ENCODE measurements at regions not wholly inside any gene's neighbourhood (a gene's known extent, or its start where the extent isn't known, plus 50 kb on each side); places are given as distances from the start of the nearest gene placed in this dataset.

GRCh38 chr3:159147813-159148212 is 346.0 kb downstream of the MFSD1 start:
- Histone ChIP-seq H3K36me3 (ENCODE audit: insufficient read depth, low read length) (no peaks in the 10 kb centered on the region), H3K9me3 (ENCODE audit: low read depth, low read length) (no peaks in the 10 kb centered on the region), H3K27ac (no peak overlapping the region), H3K9ac (ENCODE audit: insufficient read length) (no peak overlapping the region), H3K4me3 (no peak overlapping the region)
- DNase-seq (ENCODE audit: low read depth, low spot score): no peak
- TF ChIP-seq EZH2 (IDR thresholded peaks at IDR 0.05) (no peak), FOXP2 (optimal IDR thresholded peaks at IDR 0.05; ENCODE audit: control extremely low read depth, extremely low read length, insufficient read depth) (no peak), POLR2AphosphoS5 (IDR thresholded peaks at IDR 0.05; ENCODE audit: borderline replicate concordance, low read depth, low read length) (no peak)

GRCh38 chr3:159148466-159148865 is 346.6 kb downstream of the MFSD1 start:
- Histone ChIP-seq H3K9me3 (ENCODE audit: low read depth, low read length) (no peaks in the 10 kb centered on the region), H3K27ac (no peak overlapping the region), H3K36me3 (ENCODE audit: insufficient read depth, low read length) (no peaks in the 10 kb centered on the region), H3K9ac (ENCODE audit: insufficient read length) (no peak overlapping the region), H3K4me3 (no peak overlapping the region)
- TF ChIP-seq FOXP2 (optimal IDR thresholded peaks at IDR 0.05; ENCODE audit: control extremely low read depth, extremely low read length, insufficient read depth) (no peak), POLR2AphosphoS5 (IDR thresholded peaks at IDR 0.05; ENCODE audit: borderline replicate concordance, low read depth, low read length) (no peak), EZH2 (IDR thresholded peaks at IDR 0.05) (no peak)
- DNase-seq (ENCODE audit: low read depth, low spot score): no peak

- TF ChIP-seq POLR2AphosphoS5 (IDR thresholded peaks at IDR 0.05; ENCODE audit: borderline replicate concordance, low read depth, low read length) (no peak), FOXP2 (optimal IDR thresholded peaks at IDR 0.05; ENCODE audit: control extremely low read depth, extremely low read length, insufficient read depth) (no peak), EZH2 (IDR thresholded peaks at IDR 0.05) (no peak)
- H3K27ac ChIP-seq: no peak overlapping the region
- no peak overlapping the region for H3K4me3 ChIP-seq
- no peak for DNase-seq (ENCODE audit: low read depth, low spot score)
- no peaks in the 10 kb centered on the region for H3K36me3 ChIP-seq (ENCODE audit: insufficient read depth, low read length)
- H3K9ac ChIP-seq (ENCODE audit: insufficient read length): no peak overlapping the region
- H3K9me3 ChIP-seq (ENCODE audit: low read depth, low read length): no peaks in the 10 kb centered on the region
Observed at GRCh38 chr3:159149131-159149530, 347.3 kb downstream of the MFSD1 start.

- Histone ChIP-seq H3K9me3 (ENCODE audit: low read depth, low read length) (no peaks in the 10 kb centered on the region), H3K36me3 (ENCODE audit: insufficient read depth, low read length) (no peaks in the 10 kb centered on the region), H3K4me3 (no peak overlapping the region), H3K27ac (no peak overlapping the region), H3K9ac (ENCODE audit: insufficient read length) (no peak overlapping the region)
- no peak for DNase-seq (ENCODE audit: low read depth, low spot score)
- TF ChIP-seq POLR2AphosphoS5 (IDR thresholded peaks at IDR 0.05; ENCODE audit: borderline replicate concordance, low read depth, low read length) (no peak), FOXP2 (optimal IDR thresholded peaks at IDR 0.05; ENCODE audit: control extremely low read depth, extremely low read length, insufficient read depth) (no peak), EZH2 (IDR thresholded peaks at IDR 0.05) (no peak)
Observed at GRCh38 chr3:159149633-159150032, 347.8 kb downstream of the MFSD1 start.

GRCh38 chr3:159150180-159150579 is 348.3 kb downstream of the MFSD1 start:
- Histone ChIP-seq H3K9ac (ENCODE audit: insufficient read length) (no peak overlapping the region), H3K4me3 (no peak overlapping the region), H3K27ac (no peak overlapping the region), H3K36me3 (ENCODE audit: insufficient read depth, low read length) (no peaks in the 10 kb centered on the region), H3K9me3 (ENCODE audit: low read depth, low read length) (no peaks in the 10 kb centered on the region)
- TF ChIP-seq POLR2AphosphoS5 (IDR thresholded peaks at IDR 0.05; ENCODE audit: borderline replicate concordance, low read depth, low read length) (no peak), EZH2 (IDR thresholded peaks at IDR 0.05) (no peak), FOXP2 (optimal IDR thresholded peaks at IDR 0.05; ENCODE audit: control extremely low read depth, extremely low read length, insufficient read depth) (no peak)
- no peak for DNase-seq (ENCODE audit: low read depth, low spot score)

GRCh38 chr3:159151130-159151529 is 349.3 kb downstream of the MFSD1 start:
- Histone ChIP-seq H3K4me3 (no peak overlapping the region), H3K36me3 (ENCODE audit: insufficient read depth, low read length) (no peaks in the 10 kb centered on the region), H3K9me3 (ENCODE audit: low read depth, low read length) (no peaks in the 10 kb centered on the region), H3K9ac (ENCODE audit: insufficient read length) (no peak overlapping the region), H3K27ac (no peak overlapping the region)
- TF ChIP-seq EZH2 (IDR thresholded peaks at IDR 0.05) (no peak), POLR2AphosphoS5 (IDR thresholded peaks at IDR 0.05; ENCODE audit: borderline replicate concordance, low read depth, low read length) (no peak), FOXP2 (optimal IDR thresholded peaks at IDR 0.05; ENCODE audit: control extremely low read depth, extremely low read length, insufficient read depth) (no peak)
- DNase-seq (ENCODE audit: low read depth, low spot score): no peak

GRCh38 chr3:159157275-159157674 is 355.4 kb downstream of the MFSD1 start:
- no peak overlapping the region for H3K27ac ChIP-seq
- no peaks in the 10 kb centered on the region for H3K9me3 ChIP-seq (ENCODE audit: low read depth, low read length)
- no peak overlapping the region for H3K9ac ChIP-seq (ENCODE audit: insufficient read length)
- no peak for DNase-seq (ENCODE audit: low read depth, low spot score)
- no peaks in the 10 kb centered on the region for H3K36me3 ChIP-seq (ENCODE audit: insufficient read depth, low read length)
- no peak for TF ChIP-seq FOXP2 (optimal IDR thresholded peaks at IDR 0.05; ENCODE audit: control extremely low read depth, extremely low read length, insufficient read depth)
- TF ChIP-seq EZH2 (IDR thresholded peaks at IDR 0.05): no peak
- TF ChIP-seq POLR2AphosphoS5 (IDR thresholded peaks at IDR 0.05; ENCODE audit: borderline replicate concordance, low read depth, low read length): no peak
- H3K4me3 ChIP-seq: no peak overlapping the region

GRCh38 chr3:159158213-159158612 is 356.4 kb downstream of the MFSD1 start:
- no peak for DNase-seq (ENCODE audit: low read depth, low spot score)
- TF ChIP-seq POLR2AphosphoS5 (IDR thresholded peaks at IDR 0.05; ENCODE audit: borderline replicate concordance, low read depth, low read length): no peak
- TF ChIP-seq FOXP2 (optimal IDR thresholded peaks at IDR 0.05; ENCODE audit: control extremely low read depth, extremely low read length, insufficient read depth): no peak
- TF ChIP-seq EZH2 (IDR thresholded peaks at IDR 0.05): no peak
- Histone ChIP-seq H3K27ac (no peak overlapping the region), H3K36me3 (ENCODE audit: insufficient read depth, low read length) (no peaks in the 10 kb centered on the region), H3K9ac (ENCODE audit: insufficient read length) (no peak overlapping the region), H3K4me3 (no peak overlapping the region), H3K9me3 (ENCODE audit: low read depth, low read length) (no peaks in the 10 kb centered on the region)

- H3K27ac ChIP-seq: no peak overlapping the region
- no peak overlapping the region for H3K4me3 ChIP-seq
- no peaks in the 10 kb centered on the region for H3K9me3 ChIP-seq (ENCODE audit: low read depth, low read length)
- no peak for DNase-seq (ENCODE audit: low read depth, low spot score)
- no peak overlapping the region for H3K9ac ChIP-seq (ENCODE audit: insufficient read length)
- H3K36me3 ChIP-seq (ENCODE audit: insufficient read depth, low read length): no peaks in the 10 kb centered on the region
- no peak for TF ChIP-seq POLR2AphosphoS5 (IDR thresholded peaks at IDR 0.05; ENCODE audit: borderline replicate concordance, low read depth, low read length)
- TF ChIP-seq EZH2 (IDR thresholded peaks at IDR 0.05): no peak
- no peak for TF ChIP-seq FOXP2 (optimal IDR thresholded peaks at IDR 0.05; ENCODE audit: control extremely low read depth, extremely low read length, insufficient read depth)
Observed at GRCh38 chr3:159158801-159159200, 356.9 kb downstream of the MFSD1 start.

All from SK-N-MC (cell line).